ENCODE measurements at regions not wholly inside any gene's neighbourhood (a gene's known extent, or its start where the extent isn't known, plus 50 kb on each side); places are given as distances from the start of the nearest gene placed in this dataset.

DNA sequence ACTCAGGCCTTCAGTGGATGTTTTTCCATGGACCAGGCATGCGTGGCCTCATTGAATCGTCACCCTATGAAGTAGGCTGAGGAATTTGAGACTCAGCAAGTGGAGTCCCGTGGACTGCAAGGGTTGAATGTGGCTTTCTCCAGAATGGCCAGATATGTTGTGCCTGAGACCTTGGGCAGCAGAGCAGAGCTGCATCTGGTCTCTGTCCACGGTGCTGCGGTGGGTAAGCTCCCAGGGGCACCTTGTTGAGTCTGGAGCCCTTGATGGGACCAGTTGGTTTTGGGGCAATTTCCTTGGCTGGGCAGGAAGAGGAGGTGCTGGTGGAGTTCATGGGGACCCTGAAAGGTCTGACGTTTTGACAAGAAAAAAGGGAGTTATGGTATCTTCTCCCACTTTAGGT lies 368.1 kb upstream of the EEF2KMT start:
- TF ChIP-seq, protein P1, sequence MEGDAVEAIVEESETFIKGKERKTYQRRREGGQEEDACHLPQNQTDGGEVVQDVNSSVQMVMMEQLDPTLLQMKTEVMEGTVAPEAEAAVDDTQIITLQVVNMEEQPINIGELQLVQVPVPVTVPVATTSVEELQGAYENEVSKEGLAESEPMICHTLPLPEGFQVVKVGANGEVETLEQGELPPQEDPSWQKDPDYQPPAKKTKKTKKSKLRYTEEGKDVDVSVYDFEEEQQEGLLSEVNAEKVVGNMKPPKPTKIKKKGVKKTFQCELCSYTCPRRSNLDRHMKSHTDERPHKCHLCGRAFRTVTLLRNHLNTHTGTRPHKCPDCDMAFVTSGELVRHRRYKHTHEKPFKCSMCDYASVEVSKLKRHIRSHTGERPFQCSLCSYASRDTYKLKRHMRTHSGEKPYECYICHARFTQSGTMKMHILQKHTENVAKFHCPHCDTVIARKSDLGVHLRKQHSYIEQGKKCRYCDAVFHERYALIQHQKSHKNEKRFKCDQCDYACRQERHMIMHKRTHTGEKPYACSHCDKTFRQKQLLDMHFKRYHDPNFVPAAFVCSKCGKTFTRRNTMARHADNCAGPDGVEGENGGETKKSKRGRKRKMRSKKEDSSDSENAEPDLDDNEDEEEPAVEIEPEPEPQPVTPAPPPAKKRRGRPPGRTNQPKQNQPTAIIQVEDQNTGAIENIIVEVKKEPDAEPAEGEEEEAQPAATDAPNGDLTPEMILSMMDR (IDR thresholded peaks at IDR 0.05 in 4 of 5, conservative IDR thresholded peaks at IDR 0.05 in 1 of 5) = no peak
- no peak for TF ChIP-seq POLR2A (IDR thresholded peaks at IDR 0.05)
